H54 (cell line): ENCODE measurements at regions not wholly inside any gene's neighbourhood (a gene's known extent, or its start where the extent isn't known, plus 50 kb on each side); places are given as distances from the start of the nearest gene placed in this dataset.

Experiments used
- DNase-seq: peaks from one replicate; pipeline ENCODE4 v3.0.0; 2011; ENCODE audit warnings: low spot score, mixed read lengths; ENCODE audit not compliant: insufficient read length
- FAIRE-seq: peaks from 3 replicates; lab custom pipeline; 2011; peaks lifted over from hg19 to GRCh38; lab: Jason Lieb, UNC
- POLR2A ChIP-seq: IDR thresholded peaks from 2 replicates; pipeline ENCODE4 v1.6.1; 2011; ENCODE audit warnings: low read depth, mild to moderate bottlenecking, low read length

DNA sequence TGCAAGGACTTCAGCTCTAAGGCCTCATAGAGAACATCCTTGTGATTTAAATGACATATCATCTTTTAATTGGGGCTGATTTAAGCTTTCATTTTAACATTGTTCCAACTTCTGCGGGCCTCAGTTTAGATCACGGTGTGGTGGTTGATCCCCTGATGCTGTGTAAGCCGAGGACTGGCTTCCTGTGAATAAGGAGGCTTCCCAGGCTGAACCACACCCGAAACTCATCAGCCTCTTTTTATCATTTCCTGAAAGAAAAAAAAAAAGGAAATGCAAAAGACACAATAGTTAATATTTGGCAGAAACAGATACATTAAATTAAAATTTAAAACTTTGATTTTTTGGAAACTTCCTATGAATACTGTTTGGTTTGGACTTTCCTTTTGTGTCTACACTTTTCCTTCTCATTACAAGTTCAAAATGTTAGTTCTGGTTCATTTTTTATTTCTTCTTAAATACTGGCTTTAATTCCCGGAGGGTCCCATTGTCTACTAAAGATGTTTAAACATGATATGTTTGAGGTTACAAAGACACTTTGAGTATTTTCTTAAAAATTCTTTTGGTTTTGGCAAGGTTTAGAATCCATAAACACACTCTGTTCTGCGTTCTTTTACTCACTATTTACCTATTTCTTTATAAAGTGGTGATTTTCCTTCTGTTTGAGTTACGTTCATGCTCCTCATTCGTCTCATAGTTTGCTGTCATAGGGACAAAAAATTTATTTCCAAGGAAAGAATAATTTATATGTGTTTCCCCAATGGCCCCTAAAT is 230.0 kb upstream of the SULF2 start:
- DNase-seq = no peak
- TF ChIP-seq POLR2A = no peak
- FAIRE-seq = no peak

DNA sequence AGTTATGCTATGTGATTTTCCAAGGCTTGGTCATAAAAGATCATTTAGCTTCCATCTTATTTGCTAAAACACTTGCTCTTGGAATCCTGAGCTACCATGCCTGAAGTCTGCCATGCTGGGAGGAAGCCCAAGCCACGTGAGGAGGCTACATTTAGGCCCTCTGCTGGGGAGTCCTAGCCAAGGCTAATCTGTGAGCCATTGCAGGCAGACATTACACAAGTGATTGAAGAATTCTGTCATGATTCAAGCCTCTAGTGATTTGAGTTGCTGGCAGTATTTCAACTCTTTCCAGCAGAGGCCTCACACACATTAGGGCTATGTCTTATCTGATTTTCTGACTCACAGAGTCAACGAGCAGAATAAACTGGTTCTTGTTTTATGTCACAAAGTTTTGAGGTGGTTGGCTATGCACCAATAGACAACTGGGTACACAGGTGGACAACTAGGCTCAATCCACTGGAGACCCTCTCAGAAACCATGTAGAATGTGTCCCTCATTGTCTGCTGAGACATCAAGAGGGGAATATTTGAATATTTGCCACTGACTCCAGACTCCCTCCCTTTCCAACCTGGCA is 227.2 kb upstream of the SULF2 start:
- TF ChIP-seq POLR2A = no peak
- DNase-seq = no peak
- FAIRE-seq = no peak

DNA sequence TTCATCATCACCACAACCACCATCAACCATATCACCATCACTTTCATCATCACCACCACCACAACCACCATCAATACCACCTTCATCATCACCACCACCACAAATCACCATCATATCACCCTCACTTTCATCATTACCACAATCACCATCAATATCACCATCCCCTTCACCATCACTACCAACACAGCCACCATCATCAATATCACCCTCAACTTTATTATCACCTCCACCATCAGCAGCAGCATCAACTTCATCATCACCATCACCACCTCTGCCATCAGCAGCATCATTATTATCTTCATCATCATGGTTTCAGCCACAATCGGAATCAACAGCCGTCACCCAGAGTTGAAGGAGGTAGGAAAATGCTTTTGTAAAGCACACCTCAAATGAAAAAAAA is 225.7 kb upstream of the SULF2 start:
- no peak for TF ChIP-seq POLR2A
- no peak for FAIRE-seq
- DNase-seq = no peak

DNA sequence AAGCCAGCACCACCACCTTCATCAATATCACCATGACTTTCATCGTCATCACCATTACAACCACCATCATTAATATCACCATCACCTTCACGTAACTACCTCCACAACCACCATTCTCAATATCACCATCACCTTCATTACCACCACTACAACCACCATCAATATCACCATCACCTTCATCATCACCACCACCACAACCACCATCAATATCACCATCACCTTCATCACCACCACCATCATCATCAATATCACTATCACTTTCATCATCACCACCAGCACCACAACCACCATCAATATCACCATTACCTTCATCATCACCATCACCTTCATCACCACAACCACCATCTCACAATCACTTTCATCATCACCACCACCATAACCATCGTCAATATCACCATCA is 225.3 kb upstream of the SULF2 start:
- no peak for DNase-seq
- no peak for TF ChIP-seq POLR2A
- FAIRE-seq = no peak

DNA sequence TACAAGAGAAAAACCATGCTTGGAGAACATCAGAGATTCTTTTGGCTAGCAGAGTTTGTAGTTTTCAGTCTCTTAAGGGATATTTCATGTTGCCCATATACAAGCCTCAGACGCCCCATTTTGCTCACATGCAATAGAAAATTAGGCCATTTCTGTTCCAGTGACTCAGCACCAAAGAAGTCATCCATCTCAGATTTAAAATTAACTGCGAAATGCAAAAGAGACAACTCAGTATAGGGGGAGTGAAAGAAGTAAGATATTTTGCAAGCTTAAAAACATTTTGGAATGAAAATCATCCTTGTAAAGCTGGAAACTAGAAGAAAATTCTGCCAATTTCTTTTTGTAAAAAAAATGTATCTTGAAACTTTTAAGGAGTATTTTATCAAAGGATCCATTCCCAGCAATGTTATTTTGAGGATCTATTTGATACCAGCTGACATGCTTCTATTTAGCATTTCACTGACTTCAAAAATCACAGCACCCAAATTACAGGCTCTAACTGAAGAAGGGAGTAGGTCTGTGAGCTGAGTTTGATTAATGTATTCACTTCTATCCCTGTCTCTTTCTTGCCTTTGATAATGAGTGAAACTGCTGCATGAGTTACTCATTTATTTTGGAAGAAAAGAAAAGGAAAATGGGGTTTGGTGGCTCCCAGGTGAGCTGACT is 223.7 kb upstream of the SULF2 start:
- no peak for DNase-seq
- FAIRE-seq = no peak
- no peak for TF ChIP-seq POLR2A

DNA sequence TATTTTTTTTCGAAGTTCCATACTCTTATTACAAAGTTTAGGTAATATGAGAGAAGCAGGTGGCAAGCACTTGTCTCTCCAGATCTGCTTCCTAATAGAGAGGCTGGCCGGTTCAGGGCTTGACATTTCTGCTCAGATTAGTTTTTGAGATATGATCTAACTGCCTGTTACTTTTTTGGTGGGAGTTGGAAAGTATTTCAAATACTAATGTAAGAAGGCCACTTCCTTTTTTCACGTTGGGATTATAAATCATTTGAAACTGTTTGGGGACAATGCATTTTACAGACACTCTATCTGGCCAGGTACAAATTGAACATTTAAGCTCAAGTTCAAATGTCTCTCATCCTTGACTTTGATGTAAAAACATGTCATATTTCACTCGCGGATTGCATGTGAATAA is 222.1 kb upstream of the SULF2 start:
- FAIRE-seq (no peak), DNase-seq (no peak)
- TF ChIP-seq POLR2A = no peak

DNA sequence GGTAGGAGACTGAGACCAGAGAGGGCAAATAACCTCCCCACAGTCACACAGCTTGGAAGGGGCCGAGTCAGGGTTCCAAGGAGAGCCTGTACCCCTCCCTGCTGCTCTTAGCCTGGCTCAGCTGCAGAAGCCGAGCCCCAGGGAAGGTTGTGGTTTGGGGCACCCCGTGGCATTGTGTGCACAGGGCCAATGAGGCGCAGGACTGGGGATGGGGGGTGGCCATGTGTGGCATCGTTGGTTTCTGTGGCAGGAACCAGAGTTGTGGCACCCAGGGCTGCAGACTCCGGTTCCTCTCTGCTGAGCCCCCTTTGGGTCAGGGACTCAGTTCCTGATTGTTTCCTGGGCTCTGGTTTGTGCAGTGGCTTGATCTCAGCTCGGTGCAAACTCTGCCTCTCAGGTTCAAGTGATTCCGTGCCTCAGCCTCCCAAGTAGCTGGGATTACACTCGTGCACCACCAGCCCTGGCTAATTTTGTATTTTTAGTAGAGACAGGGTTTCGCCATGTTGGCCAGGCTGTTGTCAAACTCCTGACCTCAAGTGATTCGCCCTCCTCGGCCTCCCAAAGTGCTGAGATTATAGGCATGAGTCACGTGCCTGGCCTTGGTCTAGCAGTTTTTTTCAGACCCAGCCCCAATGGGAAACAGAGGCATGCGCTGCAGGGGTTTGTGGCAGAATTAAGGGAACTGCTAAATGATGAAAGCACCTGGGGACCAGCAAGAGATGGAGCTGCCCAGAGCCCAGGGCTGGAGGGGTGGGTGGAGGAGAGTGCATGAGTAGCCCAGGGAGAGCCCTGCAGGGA is 221.0 kb upstream of the SULF2 start:
- no peak for FAIRE-seq
- TF ChIP-seq POLR2A = no peak
- no peak for DNase-seq

DNA sequence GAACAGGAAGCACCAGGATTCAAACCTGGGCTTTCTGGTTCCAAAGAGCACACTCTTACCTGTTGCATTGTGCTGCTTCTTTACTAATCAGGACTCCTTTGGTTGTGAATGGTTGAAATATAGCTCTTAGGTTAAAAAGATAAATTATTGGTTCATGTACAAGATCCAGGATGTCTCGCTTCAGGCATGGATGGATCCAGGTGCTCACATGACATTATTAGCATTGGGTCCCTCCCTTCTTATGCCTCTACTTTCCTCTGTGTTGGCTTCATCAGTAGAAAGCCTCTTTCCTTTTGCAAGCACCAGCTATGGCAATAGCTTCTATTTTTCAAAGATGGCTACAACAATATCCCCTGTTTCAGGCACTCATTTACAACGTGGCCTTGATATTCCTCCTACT is 217.7 kb upstream of the SULF2 start:
- no peak for DNase-seq
- FAIRE-seq = no peak
- no peak for TF ChIP-seq POLR2A

DNA sequence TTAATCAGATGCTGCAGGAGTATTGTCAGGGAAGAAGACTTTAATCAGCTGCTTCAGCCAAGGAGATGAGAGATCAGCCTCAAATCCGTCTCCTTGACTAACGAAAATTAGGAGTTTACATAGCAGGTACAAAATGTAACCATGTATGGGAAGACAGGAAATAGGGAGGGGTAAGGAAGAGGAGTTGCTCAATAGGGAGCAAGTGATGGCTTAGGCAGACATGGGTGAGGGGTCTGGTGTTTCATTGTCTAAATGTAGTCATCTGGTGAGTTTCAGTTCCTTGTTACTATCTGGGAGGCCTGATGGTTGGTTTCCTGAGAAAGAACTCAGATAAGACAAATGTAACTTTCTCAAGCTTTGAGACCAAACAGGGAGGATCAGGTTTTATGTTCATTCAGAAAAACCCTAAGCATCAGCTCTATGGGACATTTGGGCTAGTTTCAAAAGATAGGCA is 217.3 kb upstream of the SULF2 start:
- TF ChIP-seq POLR2A = no peak
- FAIRE-seq = no peak
- DNase-seq = no peak

DNA sequence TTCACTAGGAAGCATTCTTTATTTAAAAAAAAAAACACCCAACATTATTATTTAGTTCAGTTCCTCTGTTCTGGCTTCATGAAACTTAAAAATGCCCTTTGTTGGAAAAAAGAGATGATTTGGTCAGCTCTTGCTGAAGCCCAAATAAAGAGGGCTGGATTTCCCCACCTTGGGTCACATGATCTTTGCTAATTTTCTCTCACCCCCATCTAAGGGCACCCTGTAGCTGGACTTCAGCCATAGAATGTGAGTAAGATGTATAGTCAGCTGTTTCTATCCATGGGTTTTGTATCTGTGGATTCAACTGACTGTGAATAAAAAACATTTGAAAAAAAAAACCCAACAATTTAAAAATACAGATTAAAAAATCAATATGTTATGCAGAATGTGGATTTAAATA is 213.9 kb upstream of the SULF2 start:
- no peak for FAIRE-seq
- no peak for TF ChIP-seq POLR2A

DNA sequence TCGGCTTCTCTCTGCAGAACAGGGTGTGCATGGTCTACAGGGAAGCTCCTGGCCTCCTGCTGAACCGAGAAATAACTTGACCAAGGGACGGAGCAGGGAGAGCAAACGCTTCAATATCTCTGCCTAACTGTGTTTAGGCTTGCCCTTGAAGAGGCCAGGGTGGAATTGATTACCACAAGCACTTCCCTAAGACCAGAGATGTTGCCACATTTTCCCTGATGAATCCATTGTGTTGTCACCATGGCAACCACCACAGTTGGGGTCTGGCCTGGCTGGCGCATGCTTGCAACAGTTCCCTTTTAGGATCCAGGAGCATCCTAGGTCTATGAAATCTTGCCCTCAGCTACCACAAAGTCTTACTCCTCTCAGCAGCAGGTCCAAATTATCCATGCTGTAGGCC is 213.5 kb upstream of the SULF2 start:
- no peak for FAIRE-seq
- no peak for TF ChIP-seq POLR2A
- DNase-seq = no peak

More for the DNA sequence above, 213.9 kb upstream of the SULF2 start:
- DNase-seq = no peak

DNA sequence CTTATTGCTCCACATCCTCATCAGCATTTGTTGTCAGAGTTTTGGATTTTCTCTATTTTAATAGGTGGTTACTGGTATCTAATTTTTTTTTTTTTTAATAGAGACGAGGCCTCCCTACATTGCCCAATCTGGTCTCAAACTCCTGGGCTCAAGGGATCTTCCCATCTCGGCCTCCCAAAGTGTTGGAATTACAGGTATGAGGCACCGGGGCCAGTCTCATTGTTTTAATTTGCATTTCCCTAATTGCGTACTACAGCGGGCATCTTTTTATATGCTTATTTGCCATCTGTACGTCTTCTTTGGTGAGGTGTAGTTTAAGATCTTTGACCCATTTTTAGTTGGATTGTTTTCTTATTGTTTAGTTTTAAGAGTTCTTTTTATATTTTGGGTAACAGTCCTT is 210.4 kb upstream of the SULF2 start:
- FAIRE-seq (no peak), DNase-seq (no peak)
- TF ChIP-seq POLR2A = no peak

DNA sequence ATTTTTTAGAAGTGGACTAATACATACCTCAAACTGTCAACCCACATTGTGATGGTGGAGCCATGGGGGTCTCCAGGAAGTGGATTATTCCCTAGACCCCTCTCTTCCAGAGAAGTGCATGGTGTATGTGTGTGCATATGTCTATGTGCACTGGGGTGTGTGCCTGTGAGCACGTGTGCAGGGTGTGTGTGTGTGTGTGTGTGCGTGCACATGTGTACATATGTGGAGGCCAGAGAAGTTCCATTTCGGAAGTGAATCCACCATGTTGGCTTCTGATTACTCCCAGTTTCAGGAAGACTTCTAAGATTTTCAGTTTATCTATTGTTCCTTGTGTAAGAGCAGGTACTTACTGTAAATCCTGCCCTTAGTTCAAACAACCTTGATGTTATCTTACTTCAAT is 208.5 kb upstream of the SULF2 start:
- TF ChIP-seq POLR2A = no peak
- DNase-seq (no peak), FAIRE-seq (no peak)
